LNCaP clone FGC (cell line): ENCODE measurements at regions not wholly inside any gene's neighbourhood (a gene's known extent, or its start where the extent isn't known, plus 50 kb on each side); places are given as distances from the start of the nearest gene placed in this dataset.
"Not testable (repeated sequence)": the region's sequence is repeated elsewhere in the genome, so short reads cannot be mapped to it uniquely, and the experiment has no call there.

ENCODE experiments used
- DNase-seq: peaks from one replicate; pipeline ENCODE4 v3.0.0-alpha.2; 2011; ENCODE audit warnings: low read depth
- H3K4me3 ChIP-seq: 2 replicates; pipeline ENCODE4 v1.5.1; 2011; ENCODE audit warnings: mild to moderate bottlenecking, low read depth, low read length, control low read depth
- TF ChIP-seq, protein P1 (sequence below): IDR thresholded peaks from 2 replicates; pipeline ENCODE4 v1.5.1; 2012; ENCODE audit warnings: mild to moderate bottlenecking; ENCODE audit not compliant: control insufficient read depth, insufficient read depth; ENCODE audit errors: extremely low read depth

- TF ChIP-seq, protein P1, sequence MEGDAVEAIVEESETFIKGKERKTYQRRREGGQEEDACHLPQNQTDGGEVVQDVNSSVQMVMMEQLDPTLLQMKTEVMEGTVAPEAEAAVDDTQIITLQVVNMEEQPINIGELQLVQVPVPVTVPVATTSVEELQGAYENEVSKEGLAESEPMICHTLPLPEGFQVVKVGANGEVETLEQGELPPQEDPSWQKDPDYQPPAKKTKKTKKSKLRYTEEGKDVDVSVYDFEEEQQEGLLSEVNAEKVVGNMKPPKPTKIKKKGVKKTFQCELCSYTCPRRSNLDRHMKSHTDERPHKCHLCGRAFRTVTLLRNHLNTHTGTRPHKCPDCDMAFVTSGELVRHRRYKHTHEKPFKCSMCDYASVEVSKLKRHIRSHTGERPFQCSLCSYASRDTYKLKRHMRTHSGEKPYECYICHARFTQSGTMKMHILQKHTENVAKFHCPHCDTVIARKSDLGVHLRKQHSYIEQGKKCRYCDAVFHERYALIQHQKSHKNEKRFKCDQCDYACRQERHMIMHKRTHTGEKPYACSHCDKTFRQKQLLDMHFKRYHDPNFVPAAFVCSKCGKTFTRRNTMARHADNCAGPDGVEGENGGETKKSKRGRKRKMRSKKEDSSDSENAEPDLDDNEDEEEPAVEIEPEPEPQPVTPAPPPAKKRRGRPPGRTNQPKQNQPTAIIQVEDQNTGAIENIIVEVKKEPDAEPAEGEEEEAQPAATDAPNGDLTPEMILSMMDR, result no peak
- DNase-seq, result no peak
- H3K4me3 ChIP-seq, result no peak overlapping the region
These were observed 1474.2 kb downstream of the FAM181B start for GRCh38 chr11:81259471-81259870.

DNA sequence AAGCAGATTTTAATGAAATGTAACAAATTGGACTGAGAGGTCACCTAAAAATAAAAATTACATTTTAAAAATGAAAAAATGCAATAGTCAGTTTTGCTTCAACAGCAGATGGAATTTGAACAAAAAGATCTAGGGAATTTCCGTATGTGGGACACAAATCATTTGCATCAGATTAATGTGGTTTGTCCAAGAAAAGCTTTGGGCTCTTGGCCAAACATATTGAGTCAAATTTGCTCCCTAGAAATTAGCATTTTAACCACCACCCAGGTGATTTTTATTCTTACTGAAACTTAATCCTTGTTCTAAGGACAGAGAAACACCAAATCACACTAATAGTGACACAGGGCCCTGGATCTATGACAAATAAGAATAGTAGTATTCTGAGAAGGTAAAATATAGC, 1477.8 kb downstream of the FAM181B start:
- DNase-seq, result no peak
- no peak overlapping the region for H3K4me3 ChIP-seq
- TF ChIP-seq, protein P1, result no peak

DNA sequence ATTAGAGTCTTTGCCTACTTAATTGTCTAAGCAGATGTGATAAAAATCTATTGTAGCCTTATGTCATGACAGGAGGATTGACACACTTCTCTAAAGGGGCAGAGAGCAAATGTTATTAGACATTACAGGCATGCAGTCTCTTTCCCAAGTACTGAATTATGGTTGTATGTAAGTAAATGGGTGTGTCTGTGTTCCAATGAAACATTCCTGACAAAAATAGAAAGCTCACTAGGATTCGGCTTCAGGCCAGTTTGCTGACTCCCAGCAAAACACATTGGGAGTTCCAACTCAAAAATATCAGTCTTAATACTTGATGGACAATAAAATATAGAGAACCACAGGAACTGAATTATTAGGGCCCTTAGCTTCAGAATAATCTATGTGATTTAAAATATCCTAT, 1480.4 kb downstream of the FAM181B start:
- TF ChIP-seq, protein P1, result no peak
- DNase-seq, result no peak
- no peak overlapping the region for H3K4me3 ChIP-seq

- DNase-seq, result peak; percentile 10
- TF ChIP-seq, protein P1, result no peak
- H3K4me3 ChIP-seq, result no peak overlapping the region
These were observed 1486.7 kb downstream of the FAM181B start for GRCh38 chr11:81246941-81247340.

DNA sequence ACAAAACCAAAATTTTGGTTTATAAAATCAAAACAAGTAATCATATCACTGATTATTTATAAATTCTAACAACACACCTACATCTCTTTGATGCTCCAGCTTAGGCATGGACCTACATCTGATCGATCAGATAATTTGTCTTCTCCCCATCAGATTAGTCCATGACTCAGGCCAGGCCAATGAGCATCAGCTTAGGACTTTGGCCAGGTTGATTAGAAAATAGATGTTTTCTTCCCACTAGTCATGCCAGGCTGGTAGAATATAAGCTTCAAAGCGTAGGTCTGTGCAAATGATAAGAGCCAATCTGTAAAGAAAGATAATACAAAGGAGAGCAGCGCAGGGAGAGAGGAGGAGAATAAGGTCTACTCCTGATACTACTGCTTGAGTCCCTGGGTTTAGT, 1487.9 kb downstream of the FAM181B start:
- no peak overlapping the region for H3K4me3 ChIP-seq
- TF ChIP-seq, protein P1, result no peak
- DNase-seq, result no peak

- TF ChIP-seq, protein P1, result no peak
- DNase-seq, result no peak
- H3K4me3 ChIP-seq, result no peak overlapping the region
These were observed 1491.9 kb downstream of the FAM181B start for GRCh38 chr11:81241672-81242275.

DNA sequence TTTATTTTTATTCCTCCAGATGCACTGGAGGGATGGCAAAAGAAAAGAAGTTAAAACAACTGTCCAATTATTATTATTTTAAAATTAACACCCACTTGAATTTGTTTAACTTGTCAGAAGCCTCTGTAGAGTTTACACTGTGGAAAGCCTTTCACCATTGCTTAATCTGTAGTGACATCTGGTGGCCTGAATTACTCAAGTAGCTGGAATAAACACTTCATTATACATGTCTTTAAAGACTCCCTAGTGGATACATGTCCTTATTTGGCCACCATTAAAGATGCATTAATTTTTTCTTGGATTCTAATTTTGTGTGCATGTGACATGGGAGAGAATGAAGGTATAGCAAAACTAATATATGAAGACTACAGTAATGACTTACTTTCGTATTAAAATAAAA, 1496.5 kb downstream of the FAM181B start:
- no peak overlapping the region for H3K4me3 ChIP-seq
- DNase-seq, result peak; percentile 68
- TF ChIP-seq, protein P1, result peak; percentile 60

DNA sequence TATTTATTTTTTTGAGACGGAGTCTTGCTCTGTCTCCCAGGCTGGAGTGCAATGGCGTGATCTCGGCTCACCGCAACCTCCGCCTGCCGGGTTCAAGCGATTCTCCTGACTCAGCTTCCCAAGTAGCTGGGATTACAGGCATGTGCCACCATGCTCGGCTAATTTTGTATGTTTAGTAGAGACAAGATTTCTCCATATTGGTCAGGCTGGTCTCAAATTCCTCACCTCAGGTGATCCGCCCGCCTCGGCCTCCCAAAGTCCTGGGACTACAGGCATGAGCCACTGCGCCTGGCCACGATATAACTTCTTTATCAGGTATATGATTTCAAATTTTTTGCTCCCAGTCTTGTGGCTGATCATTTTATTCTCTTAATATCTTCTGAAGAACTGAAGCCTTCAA, 1506.3 kb downstream of the FAM181B start:
- not testable (repeated sequence) for DNase-seq, H3K4me3 ChIP-seq
